ENCODE measurements at regions not wholly inside any gene's neighbourhood (a gene's known extent, or its start where the extent isn't known, plus 50 kb on each side); places are given as distances from the start of the nearest gene placed in this dataset.

- DNase-seq (ENCODE audit: low spot score) = no peak
- no peak overlapping the region for H3K4me3 ChIP-seq
- H3K27ac ChIP-seq = no peak overlapping the region
- TF ChIP-seq CTCF (IDR thresholded peaks at IDR 0.05) = no peak
Measured at GRCh38 chr4:134551348-134551747, 349.8 kb upstream of the PABPC4L start.

GRCh38 chr4:134548052-134548628, 346.6 kb upstream of the PABPC4L start:
- no peak overlapping the region for H3K4me3 ChIP-seq
- H3K27ac ChIP-seq = no peak overlapping the region
- no peak for DNase-seq (ENCODE audit: low spot score)
- TF ChIP-seq CTCF (IDR thresholded peaks at IDR 0.05) = no peak

- Histone ChIP-seq H3K27ac (no peak overlapping the region), H3K4me3 (no peak overlapping the region)
- DNase-seq (ENCODE audit: low spot score) = no peak
- no peak for TF ChIP-seq CTCF (IDR thresholded peaks at IDR 0.05)
Measured at GRCh38 chr4:134546279-134546678, 344.7 kb upstream of the PABPC4L start.

DNA sequence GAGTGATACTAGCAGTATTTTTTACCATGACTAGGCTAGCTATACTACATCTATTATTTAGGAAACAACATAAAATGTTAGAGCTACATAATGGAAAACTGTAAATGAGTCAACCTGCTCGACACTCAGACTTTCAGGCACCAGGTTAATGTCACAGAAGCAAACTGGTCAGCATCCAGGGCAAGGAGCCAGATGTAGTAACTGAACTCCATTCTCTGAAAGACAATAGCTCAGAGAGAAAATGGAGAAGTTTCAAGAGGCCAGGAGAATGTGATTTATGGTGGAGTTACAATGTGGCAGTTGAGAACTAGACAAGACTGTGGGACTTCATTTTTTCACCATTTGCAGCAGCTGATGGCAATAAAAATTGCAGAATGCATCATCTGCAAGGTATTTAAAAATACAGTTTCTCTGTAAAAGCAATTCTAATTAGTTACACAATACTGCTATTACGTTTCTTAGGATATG, 342.7 kb upstream of the PABPC4L start:
- no peak overlapping the region for H3K27ac ChIP-seq
- no peak for DNase-seq (ENCODE audit: low spot score)

GRCh38 chr4:134540588-134540987, 339.0 kb upstream of the PABPC4L start:
- TF ChIP-seq CTCF (IDR thresholded peaks at IDR 0.05) = no peak
- no peak for DNase-seq (ENCODE audit: low spot score)
- H3K4me3 ChIP-seq = no peak overlapping the region
- H3K27ac ChIP-seq = no peak overlapping the region

More for the DNA sequence above, 342.7 kb upstream of the PABPC4L start:
- H3K4me3 ChIP-seq = no peak overlapping the region
- TF ChIP-seq CTCF (IDR thresholded peaks at IDR 0.05) = no peak

GRCh38 chr4:134539729-134540231, 338.2 kb upstream of the PABPC4L start:
- no peak for TF ChIP-seq CTCF (IDR thresholded peaks at IDR 0.05)
- DNase-seq (ENCODE audit: low spot score) = no peak

GRCh38 chr4:134537701-134538100, 336.1 kb upstream of the PABPC4L start:
- no peak for DNase-seq (ENCODE audit: low spot score)
- no peak for TF ChIP-seq CTCF (IDR thresholded peaks at IDR 0.05)

More at GRCh38 chr4:134539729-134540231, 338.2 kb upstream of the PABPC4L start:
- Histone ChIP-seq H3K27ac (no peak overlapping the region), H3K4me3 (no peak overlapping the region)

More at GRCh38 chr4:134537701-134538100, 336.1 kb upstream of the PABPC4L start:
- H3K27ac ChIP-seq = no peak overlapping the region
- H3K4me3 ChIP-seq = no peak overlapping the region

Data from coronary artery (tissue), 2 donors.